MM.1S (cell line): ENCODE measurements at regions not wholly inside any gene's neighbourhood (a gene's known extent, or its start where the extent isn't known, plus 50 kb on each side); places are given as distances from the start of the nearest gene placed in this dataset.

Experiments
- EZH2 ChIP-seq: fragments of 300-600 bp; sonication (generic); optimal IDR thresholded peaks from 2 replicates; pipeline ENCODE3; 2017; ENCODE audit warnings: low read depth, mild to moderate bottlenecking, antibody characterized with exemption, low read length, mixed read lengths
- EZH2phosphoT487 ChIP-seq: fragments of 300-600 bp; sonication (generic); IDR thresholded peaks from 2 replicates; pipeline ENCODE4 v1.6.1; 2018; ENCODE audit warnings: antibody characterized with exemption, low read length
- TF ChIP-seq, protein P1 (sequence below): fragments of 300-600 bp; sonication (generic); IDR thresholded peaks from 2 replicates; pipeline ENCODE4 v1.5.1; 2016; ENCODE audit warnings: antibody characterized with exemption, low read length, mixed read lengths

DNA sequence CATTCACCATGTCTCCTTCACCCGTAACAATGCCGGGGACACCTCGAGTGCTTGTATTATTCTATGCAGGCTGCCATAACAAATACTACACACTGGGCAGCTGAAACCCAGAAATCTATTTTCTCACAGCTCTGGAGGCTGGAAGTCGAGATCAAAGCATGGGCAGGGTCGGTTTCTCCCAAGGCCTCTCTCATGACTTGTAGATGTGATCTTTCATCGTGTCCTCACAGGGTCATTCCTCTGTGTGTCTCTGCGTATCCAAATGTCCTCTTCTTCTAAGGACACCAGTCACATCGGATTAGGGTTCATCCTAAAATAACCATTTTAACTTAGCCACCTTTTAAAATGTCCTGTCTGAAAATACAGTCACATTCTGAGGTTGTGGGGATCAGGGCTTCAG, 303.5 kb downstream of the KLF6 start:
- TF ChIP-seq EZH2phosphoT487 = no peak
- TF ChIP-seq, protein P1, sequence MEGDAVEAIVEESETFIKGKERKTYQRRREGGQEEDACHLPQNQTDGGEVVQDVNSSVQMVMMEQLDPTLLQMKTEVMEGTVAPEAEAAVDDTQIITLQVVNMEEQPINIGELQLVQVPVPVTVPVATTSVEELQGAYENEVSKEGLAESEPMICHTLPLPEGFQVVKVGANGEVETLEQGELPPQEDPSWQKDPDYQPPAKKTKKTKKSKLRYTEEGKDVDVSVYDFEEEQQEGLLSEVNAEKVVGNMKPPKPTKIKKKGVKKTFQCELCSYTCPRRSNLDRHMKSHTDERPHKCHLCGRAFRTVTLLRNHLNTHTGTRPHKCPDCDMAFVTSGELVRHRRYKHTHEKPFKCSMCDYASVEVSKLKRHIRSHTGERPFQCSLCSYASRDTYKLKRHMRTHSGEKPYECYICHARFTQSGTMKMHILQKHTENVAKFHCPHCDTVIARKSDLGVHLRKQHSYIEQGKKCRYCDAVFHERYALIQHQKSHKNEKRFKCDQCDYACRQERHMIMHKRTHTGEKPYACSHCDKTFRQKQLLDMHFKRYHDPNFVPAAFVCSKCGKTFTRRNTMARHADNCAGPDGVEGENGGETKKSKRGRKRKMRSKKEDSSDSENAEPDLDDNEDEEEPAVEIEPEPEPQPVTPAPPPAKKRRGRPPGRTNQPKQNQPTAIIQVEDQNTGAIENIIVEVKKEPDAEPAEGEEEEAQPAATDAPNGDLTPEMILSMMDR = no peak
- no peak for TF ChIP-seq EZH2
